ENCODE measurements at regions not wholly inside any gene's neighbourhood (a gene's known extent, or its start where the extent isn't known, plus 50 kb on each side); places are given as distances from the start of the nearest gene placed in this dataset.

DNA sequence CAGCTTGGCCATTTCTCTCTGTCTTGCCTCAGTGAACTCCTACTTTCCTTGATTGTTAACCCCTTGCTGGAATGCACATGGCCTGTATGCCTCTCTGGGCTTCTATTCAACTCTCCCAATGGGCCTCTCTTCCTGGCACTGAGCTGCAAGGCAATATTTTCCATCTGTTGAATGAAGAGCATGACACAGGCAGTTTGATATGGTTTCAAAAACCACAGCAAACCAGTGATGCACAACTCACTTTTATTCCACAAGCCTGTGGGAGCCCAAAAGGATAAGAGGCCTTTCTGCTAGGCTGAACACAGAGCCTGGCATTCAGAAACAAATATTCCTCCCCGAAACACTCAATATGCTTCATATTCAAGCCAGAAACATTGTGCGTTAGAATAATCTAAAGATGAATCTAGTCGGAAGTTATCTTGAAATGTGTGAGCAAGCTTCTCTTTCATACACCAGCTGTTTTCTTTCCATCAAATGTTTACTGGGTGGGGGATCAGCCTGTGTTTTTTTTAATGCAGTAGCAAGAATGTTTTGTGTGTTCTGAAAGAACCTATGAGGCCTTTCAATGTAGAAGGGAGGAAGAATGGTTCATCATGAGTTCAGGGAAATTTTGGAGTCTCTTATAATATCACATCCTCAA lies 443.1 kb upstream of the SPRY2 start:
- Histone ChIP-seq H3K36me3 (no peaks in the 10 kb centered on the region), H3K27ac (no peak overlapping the region), H3K4me1 (replicated peaks) (no peaks in the 10 kb centered on the region), H3K9me3 (replicated peaks) (no peaks in the 10 kb centered on the region), H3K4me3 (no peak overlapping the region), H3K27me3 (replicated peaks) (no peaks in the 10 kb centered on the region)
- DNase-seq (ENCODE audit: low read depth in 1 of 2, low spot score in 2 of 2), result no peak

DNA sequence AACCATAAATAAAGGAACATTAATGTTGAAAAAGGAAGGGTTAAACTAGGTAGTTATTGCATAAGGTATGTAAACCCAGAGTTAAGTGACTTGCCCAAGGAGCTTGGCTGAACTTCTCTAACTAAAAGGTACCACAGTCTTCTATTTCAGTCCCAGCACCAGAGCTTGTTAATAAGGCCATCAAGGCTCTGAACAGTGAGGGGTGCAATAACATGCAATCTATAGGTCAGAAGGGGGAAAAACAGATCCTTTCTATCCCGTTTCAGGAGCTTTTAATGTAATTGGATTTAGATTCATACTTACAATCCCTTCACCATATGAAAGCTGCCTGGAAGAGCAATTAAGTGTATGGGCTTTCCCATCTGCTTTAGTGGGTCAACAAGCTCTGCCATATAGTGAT lies 441.5 kb upstream of the SPRY2 start:
- Histone ChIP-seq H3K27ac (no peak overlapping the region), H3K4me3 (no peak overlapping the region), H3K27me3 (replicated peaks) (no peaks in the 10 kb centered on the region), H3K9me3 (replicated peaks) (no peaks in the 10 kb centered on the region), H3K4me1 (replicated peaks) (no peaks in the 10 kb centered on the region), H3K36me3 (no peaks in the 10 kb centered on the region)
- no peak for DNase-seq (ENCODE audit: low read depth in 1 of 2, low spot score in 2 of 2)

DNA sequence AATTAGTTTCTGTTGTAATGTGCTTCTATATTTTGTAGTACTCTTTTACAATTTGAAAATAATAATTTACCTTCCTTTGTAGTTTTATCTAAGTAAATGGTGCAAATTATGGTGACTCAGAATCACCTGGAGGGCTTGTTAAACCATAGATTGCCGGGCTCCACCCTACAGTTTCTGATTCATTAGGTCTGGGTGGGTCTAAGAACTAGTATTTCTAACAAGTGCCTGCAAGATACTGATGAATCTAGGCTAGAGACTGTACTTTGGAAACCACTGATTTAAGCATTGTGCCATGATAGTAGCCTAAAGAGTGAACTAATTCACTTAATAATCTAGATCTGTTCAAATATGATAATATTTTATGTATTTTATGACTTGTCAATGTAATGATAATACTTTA lies 437.4 kb upstream of the SPRY2 start:
- Histone ChIP-seq H3K27ac (no peak overlapping the region), H3K4me1 (replicated peaks) (no peaks in the 10 kb centered on the region), H3K36me3 (no peaks in the 10 kb centered on the region), H3K27me3 (replicated peaks) (no peaks in the 10 kb centered on the region), H3K4me3 (no peak overlapping the region), H3K9me3 (replicated peaks) (no peaks in the 10 kb centered on the region)
- no peak for DNase-seq (ENCODE audit: low read depth in 1 of 2, low spot score in 2 of 2)

DNA sequence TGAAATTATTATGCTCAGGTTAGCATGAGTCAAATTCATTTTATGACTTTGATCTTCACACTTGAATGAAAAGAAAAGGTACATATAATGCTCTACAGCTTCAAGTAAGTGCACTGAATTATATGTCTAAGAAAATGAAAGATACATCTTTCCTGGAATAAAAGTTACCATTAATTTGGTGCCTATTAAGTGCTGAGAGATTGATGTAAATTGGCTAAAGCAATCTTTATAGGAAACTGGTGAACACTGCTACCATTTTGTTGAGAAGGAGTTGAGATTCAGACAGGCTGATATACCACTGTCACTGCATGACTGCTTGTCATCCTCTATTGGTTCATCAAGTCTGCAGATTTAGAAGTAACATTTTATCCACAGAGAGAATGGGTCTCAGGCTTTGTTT lies 416.8 kb upstream of the SPRY2 start:
- no peak for DNase-seq (ENCODE audit: low read depth in 1 of 2, low spot score in 2 of 2)
- H3K27ac ChIP-seq, result no peak overlapping the region
- H3K9me3 ChIP-seq (replicated peaks), result no peaks in the 10 kb centered on the region
- no peaks in the 10 kb centered on the region for H3K27me3 ChIP-seq (replicated peaks)
- no peaks in the 10 kb centered on the region for H3K36me3 ChIP-seq
- H3K4me1 ChIP-seq (replicated peaks), result no peaks in the 10 kb centered on the region
- no peak overlapping the region for H3K4me3 ChIP-seq

DNA sequence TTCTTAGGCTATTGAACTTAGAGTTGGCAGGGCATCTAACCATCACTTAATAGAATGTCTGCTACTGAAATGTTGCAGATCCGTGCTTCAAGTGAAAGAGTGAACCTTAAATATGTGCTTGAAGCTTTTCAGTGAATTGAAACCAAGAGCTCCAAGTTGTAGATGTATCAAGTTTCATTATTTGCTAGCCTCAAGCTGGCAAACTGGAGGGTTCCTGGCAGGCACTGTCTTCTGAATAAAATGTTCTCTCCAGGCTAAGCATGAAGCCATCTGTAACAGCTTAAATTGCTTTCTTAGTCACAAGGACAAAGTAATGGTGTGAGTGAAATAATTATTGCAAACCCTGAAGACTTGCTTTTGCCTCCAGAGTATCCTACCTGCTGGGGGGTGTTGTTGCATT lies 415.0 kb upstream of the SPRY2 start:
- H3K36me3 ChIP-seq, result no peaks in the 10 kb centered on the region
- peaks cover 7% of the 10 kb centered on the region; the same call in 1 of the 2 replicates for H3K4me1 ChIP-seq (replicated peaks)
- H3K4me3 ChIP-seq, result no peak overlapping the region
- H3K9me3 ChIP-seq (replicated peaks), result no peaks in the 10 kb centered on the region
- H3K27me3 ChIP-seq (replicated peaks), result no peaks in the 10 kb centered on the region
- no peak overlapping the region for H3K27ac ChIP-seq
- no peak for DNase-seq (ENCODE audit: low read depth in 1 of 2, low spot score in 2 of 2)

DNA sequence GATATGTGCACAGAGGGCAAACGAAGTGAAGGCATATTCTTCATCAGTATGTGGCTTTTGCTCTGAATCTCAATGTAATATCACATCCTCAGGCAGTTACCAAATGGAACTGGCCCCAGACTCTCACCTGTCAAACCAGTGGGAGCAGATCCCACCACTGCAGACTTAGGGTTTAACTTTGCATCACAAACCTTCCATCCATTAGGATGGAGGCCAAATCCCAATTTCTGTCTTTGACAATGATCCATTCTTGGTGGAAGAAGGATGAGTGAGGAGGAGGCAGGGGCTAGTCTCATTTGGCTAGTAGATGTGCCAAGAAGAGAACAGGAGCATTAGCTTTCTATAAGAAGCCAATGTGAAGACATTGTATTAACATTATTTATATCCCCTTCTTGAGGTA lies 413.5 kb upstream of the SPRY2 start:
- Histone ChIP-seq H3K36me3 (no peaks in the 10 kb centered on the region), H3K4me1 (replicated peaks) (peaks cover 7% of the 10 kb centered on the region; the same call in 1 of the 2 replicates), H3K4me3 (no peak overlapping the region), H3K9me3 (replicated peaks) (no peaks in the 10 kb centered on the region), H3K27me3 (replicated peaks) (no peaks in the 10 kb centered on the region), H3K27ac (no peak overlapping the region)
- DNase-seq (ENCODE audit: low read depth in 1 of 2, low spot score in 2 of 2), result no peak

DNA sequence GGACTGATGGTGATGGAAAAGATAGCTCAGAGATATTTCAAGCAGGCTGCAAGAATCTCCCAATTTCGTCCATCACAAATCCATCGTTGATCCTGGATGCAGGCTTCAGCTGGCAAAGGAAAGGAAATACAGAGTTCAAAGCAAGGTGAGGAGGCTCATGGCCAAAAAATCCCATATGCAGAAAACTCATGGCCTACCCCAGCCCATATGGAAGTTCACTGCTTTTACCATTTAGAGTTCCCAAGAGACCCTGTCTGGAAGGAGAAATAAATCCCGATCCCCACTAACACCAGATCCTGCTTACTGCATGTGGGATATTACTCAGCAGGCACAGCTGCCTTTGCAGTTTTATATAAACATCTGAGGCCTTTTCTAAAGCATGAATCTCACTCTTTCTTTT lies 412.9 kb upstream of the SPRY2 start:
- DNase-seq (ENCODE audit: low read depth in 1 of 2, low spot score in 2 of 2), result no peak
- H3K4me3 ChIP-seq, result no peak overlapping the region

GRCh38 chr13:80751854-80752253 lies 410.9 kb upstream of the SPRY2 start:
- H3K27me3 ChIP-seq (replicated peaks), result no peaks in the 10 kb centered on the region

More for the DNA sequence above, 412.9 kb upstream of the SPRY2 start:
- H3K9me3 ChIP-seq (replicated peaks), result no peaks in the 10 kb centered on the region
- no peak overlapping the region for H3K27ac ChIP-seq
- H3K4me1 ChIP-seq (replicated peaks), result peaks cover 9% of the 10 kb centered on the region
- no peaks in the 10 kb centered on the region for H3K36me3 ChIP-seq
- no peaks in the 10 kb centered on the region for H3K27me3 ChIP-seq (replicated peaks)

DNA sequence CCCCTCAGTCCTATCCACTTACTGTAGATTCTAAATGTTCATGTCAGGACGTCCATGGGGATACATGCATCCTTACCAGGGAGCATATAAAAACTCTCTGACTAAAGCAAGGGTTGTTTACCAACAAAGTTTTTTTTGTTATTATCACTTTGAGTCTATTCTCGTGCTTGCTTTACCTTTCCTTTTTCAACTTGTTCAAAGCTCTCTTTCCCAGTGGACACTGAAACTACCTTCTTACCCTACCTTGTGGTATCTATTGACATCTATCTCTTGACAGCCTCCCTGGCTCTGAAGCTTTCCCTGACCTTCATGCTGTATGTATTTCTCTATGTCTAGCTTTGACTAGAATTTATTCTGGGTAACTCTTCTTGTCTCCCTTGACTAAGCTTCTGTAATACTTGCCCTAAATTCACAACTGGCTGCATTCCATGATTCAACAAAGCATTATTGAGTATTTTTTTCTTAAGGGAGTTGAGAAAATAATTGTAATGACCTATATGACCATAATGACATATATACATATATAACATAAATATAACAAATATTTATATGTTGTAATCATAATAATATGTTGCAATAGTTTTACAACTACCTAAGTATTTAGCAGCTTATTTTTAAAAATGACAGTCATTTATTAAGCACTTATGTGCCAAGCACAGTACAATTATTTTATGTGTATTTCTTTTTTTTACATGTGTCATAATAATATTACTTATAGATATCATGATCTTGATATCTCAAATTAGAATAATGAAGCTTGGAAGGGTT lies 403.4 kb upstream of the SPRY2 start:
- peaks cover 17% of the 10 kb centered on the region for H3K4me1 ChIP-seq (replicated peaks)
- H3K27ac ChIP-seq, result no peak overlapping the region
- H3K27me3 ChIP-seq (replicated peaks), result no peaks in the 10 kb centered on the region
- H3K36me3 ChIP-seq, result no peaks in the 10 kb centered on the region
- DNase-seq (ENCODE audit: low read depth in 1 of 2, low spot score in 2 of 2), result no peak
- H3K9me3 ChIP-seq (replicated peaks), result no peaks in the 10 kb centered on the region
- no peak overlapping the region for H3K4me3 ChIP-seq

More at GRCh38 chr13:80751854-80752253, 410.9 kb upstream of the SPRY2 start:
- H3K4me3 ChIP-seq, result no peak overlapping the region
- H3K36me3 ChIP-seq, result no peaks in the 10 kb centered on the region
- H3K27ac ChIP-seq, result no peak overlapping the region
- H3K4me1 ChIP-seq (replicated peaks), result peaks cover 25% of the 10 kb centered on the region
- H3K9me3 ChIP-seq (replicated peaks), result no peaks in the 10 kb centered on the region
- DNase-seq (ENCODE audit: low read depth in 1 of 2, low spot score in 2 of 2), result no peak

- no peak for DNase-seq (ENCODE audit: low read depth in 1 of 2, low spot score in 2 of 2)
- H3K9me3 ChIP-seq (replicated peaks), result no peaks in the 10 kb centered on the region
Measured at GRCh38 chr13:80742033-80742432, 401.1 kb upstream of the SPRY2 start.

DNA sequence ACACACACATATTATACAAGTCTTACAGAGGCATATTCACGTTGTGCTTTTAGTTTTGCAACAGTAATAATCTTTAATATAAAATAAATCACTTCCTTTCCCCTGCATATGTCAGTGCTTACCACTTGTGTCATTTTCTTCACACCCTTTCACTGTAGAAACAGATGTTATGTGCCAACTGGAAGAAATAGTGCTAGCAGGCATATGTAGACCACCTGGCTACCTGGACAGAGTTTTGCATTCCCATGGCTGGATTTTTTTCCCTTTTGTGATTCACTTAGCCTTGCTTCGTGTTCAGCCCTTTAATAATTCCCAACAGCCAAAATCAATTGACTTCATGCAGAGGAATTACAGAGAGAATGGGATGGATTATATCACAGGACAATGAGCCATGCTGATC lies 399.1 kb upstream of the SPRY2 start:
- Histone ChIP-seq H3K36me3 (no peaks in the 10 kb centered on the region), H3K9me3 (replicated peaks) (no peaks in the 10 kb centered on the region), H3K4me3 (no peak overlapping the region), H3K27ac (no peak overlapping the region), H3K4me1 (replicated peaks) (no peaks in the 10 kb centered on the region), H3K27me3 (replicated peaks) (no peaks in the 10 kb centered on the region)
- no peak for DNase-seq (ENCODE audit: low read depth in 1 of 2, low spot score in 2 of 2)

More at GRCh38 chr13:80742033-80742432, 401.1 kb upstream of the SPRY2 start:
- H3K36me3 ChIP-seq, result no peaks in the 10 kb centered on the region
- H3K4me1 ChIP-seq (replicated peaks), result no peaks in the 10 kb centered on the region
- H3K27me3 ChIP-seq (replicated peaks), result no peaks in the 10 kb centered on the region
- H3K27ac ChIP-seq, result no peak overlapping the region
- H3K4me3 ChIP-seq, result no peak overlapping the region

- Histone ChIP-seq H3K27ac (no peak overlapping the region), H3K4me1 (replicated peaks) (no peaks in the 10 kb centered on the region), H3K9me3 (replicated peaks) (no peaks in the 10 kb centered on the region), H3K36me3 (no peaks in the 10 kb centered on the region), H3K4me3 (no peak overlapping the region), H3K27me3 (replicated peaks) (no peaks in the 10 kb centered on the region)
- no peak for DNase-seq (ENCODE audit: low read depth in 1 of 2, low spot score in 2 of 2)
Measured at GRCh38 chr13:80737513-80737912, 396.6 kb upstream of the SPRY2 start.

DNA sequence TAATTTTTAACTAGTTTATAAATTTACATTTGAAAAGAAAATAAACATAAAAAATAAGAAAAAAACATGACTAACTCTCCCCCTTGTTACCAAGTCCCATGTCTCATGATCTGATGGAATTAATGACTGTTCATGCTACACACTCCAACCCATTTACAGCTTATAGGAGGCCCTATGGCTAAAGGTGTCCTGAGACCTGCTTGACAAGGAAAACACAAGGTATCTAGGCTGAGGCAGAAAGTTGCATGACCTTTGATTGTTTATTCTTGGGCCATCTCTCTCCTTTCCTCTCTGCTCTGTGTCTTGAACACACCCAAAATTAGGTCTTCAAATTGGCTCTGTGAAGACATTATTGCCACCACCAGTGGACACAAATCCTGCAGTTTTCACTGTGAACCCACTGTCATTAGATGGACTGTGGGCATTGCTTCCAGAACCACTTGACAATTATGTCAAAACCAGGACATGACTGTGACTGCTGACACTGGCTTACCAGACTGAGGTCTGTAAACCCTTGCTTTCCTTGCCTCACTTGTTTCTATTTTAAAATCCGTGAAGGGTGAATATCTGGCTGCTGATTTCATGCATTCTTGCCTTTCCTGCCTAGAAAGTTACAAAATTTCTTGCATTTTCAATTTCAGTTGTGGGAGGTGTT lies 386.5 kb upstream of the SPRY2 start:
- H3K27me3 ChIP-seq (replicated peaks), result no peaks in the 10 kb centered on the region
- H3K27ac ChIP-seq, result no peak overlapping the region
- no peaks in the 10 kb centered on the region for H3K36me3 ChIP-seq
- H3K4me1 ChIP-seq (replicated peaks), result no peaks in the 10 kb centered on the region
- no peaks in the 10 kb centered on the region for H3K9me3 ChIP-seq (replicated peaks)
- H3K4me3 ChIP-seq, result no peak overlapping the region
- no peak for DNase-seq (ENCODE audit: low read depth in 1 of 2, low spot score in 2 of 2)

- no peak for DNase-seq (ENCODE audit: low read depth in 1 of 2, low spot score in 2 of 2)
- no peaks in the 10 kb centered on the region for H3K27me3 ChIP-seq (replicated peaks)
- H3K4me1 ChIP-seq (replicated peaks), result no peaks in the 10 kb centered on the region
- no peak overlapping the region for H3K4me3 ChIP-seq
- no peak overlapping the region for H3K27ac ChIP-seq
- no peaks in the 10 kb centered on the region for H3K36me3 ChIP-seq
- no peaks in the 10 kb centered on the region for H3K9me3 ChIP-seq (replicated peaks)
Measured at GRCh38 chr13:80726868-80727267, 385.9 kb upstream of the SPRY2 start.
